Natural killer cell (primary cell): ENCODE measurements at regions not wholly inside any gene's neighbourhood (a gene's known extent, or its start where the extent isn't known, plus 50 kb on each side); places are given as distances from the start of the nearest gene placed in this dataset.

Experiments used
- ATAC-seq, 3 donors: fragments of 150-1000 bp in 2 of 3; fragments of 200-7000 bp in 1 of 3; cut with Tn5 transposase; 1 replicate in 1 of 3; 2 replicates in 2 of 3; pipeline ENCODE4 v1.10.0; 2021; ENCODE audit warnings: mild to moderate bottlenecking in 2 of 3, moderate library complexity in 2 of 3
- DNase-seq, 2 donors: peaks; one replicate each; pipeline versions ENCODE4 v3.0.0 to v3.0.0-alpha.2; 2013 to 2021; ENCODE audit warnings: mixed read lengths in 1 of 2
- H3K27ac ChIP-seq: one replicate; pipeline ENCODE4 v1.5.1; 2013; ENCODE audit warnings: mild to moderate bottlenecking, low read length
- H3K27me3 ChIP-seq: one replicate; pipeline ENCODE4 v1.6.1; 2013; ENCODE audit warnings: low read length; ENCODE audit not compliant: control insufficient read depth, insufficient read depth
- H3K36me3 ChIP-seq: one replicate; pipeline ENCODE4 v1.6.1; 2013; ENCODE audit warnings: low read length; ENCODE audit not compliant: control insufficient read depth, insufficient read depth
- H3K4me1 ChIP-seq: one replicate; pipeline ENCODE4 v1.6.1; 2013; ENCODE audit warnings: low read length; ENCODE audit not compliant: control insufficient read depth, insufficient read depth
- H3K4me3 ChIP-seq: one replicate; pipeline ENCODE4 v1.5.1; 2013; ENCODE audit warnings: low read length
- H3K9me3 ChIP-seq: one replicate; pipeline ENCODE4 v1.6.1; 2013; ENCODE audit warnings: low read length; ENCODE audit not compliant: control insufficient read depth, insufficient read depth
- H3K27ac Mint-ChIP-seq, 2 donors: one replicate each; pipeline ENCODE4 v1.8.0; 2022; ENCODE audit warnings: mild to moderate bottlenecking in 2 of 2, mixed read lengths in 2 of 2, moderate library complexity in 1 of 2
- H3K27me3 Mint-ChIP-seq, 2 donors: one replicate each; pipeline ENCODE4 v1.8.0; 2022; ENCODE audit warnings: low read depth in 2 of 2, mixed read lengths in 2 of 2
- H3K36me3 Mint-ChIP-seq: one replicate; pipeline ENCODE4 v1.8.0; 2022; ENCODE audit warnings: mixed read lengths
- H3K4me1 Mint-ChIP-seq, 2 donors: one replicate each; pipeline ENCODE4 v1.8.0; 2022; ENCODE audit warnings: mixed read lengths in 2 of 2
- H3K4me3 Mint-ChIP-seq: one replicate; pipeline ENCODE4 v1.8.0; 2022; ENCODE audit warnings: mild to moderate bottlenecking, moderate library complexity, mixed read lengths
- H3K9me3 Mint-ChIP-seq, 2 donors: one replicate each; pipeline ENCODE4 v1.8.0; 2022; ENCODE audit warnings: mixed read lengths in 2 of 2
- CTCF ChIP-seq: fragments of 200-600 bp; IDR thresholded peaks from one replicate; pipeline ENCODE4 v1.8.0; 2022; ENCODE audit warnings: antibody characterized with exemption
- whole genome bisulfite sequencing: methylation state at CpG from one replicate; pipeline ENCODE4 v1.1.7; 2013; ENCODE audit warnings: missing lambda C conversion rate; ENCODE audit not compliant: insufficient coverage; 5-methylcytosine and 5-hydroxymethylcytosine counted together
- intact Hi-C: fragments of 100-400 bp; cut with micrococcal nuclease; formaldehyde crosslinking; loops from one replicate; pipeline ENCODE4 v1.14.2; 2022

- intact Hi-C loops: no loop called here
- Mint-ChIP-seq H3K9me3 (peaks cover 11 to 26% of the 10 kb centered on the region in 2 donors), H3K36me3 (peaks cover 10% of the 10 kb centered on the region), H3K4me3 (no peak overlapping the region), H3K27ac (no peak overlapping the region), H3K27me3 (no peaks in the 10 kb centered on the region), H3K4me1 (no peaks in the 10 kb centered on the region)
- DNase-seq: no peak
- no peaks in the 10 kb centered on the region for H3K4me1 ChIP-seq
- TF ChIP-seq CTCF: no peak
- no peak overlapping the region for H3K27ac ChIP-seq
- ATAC-seq: no peak
- no peaks in the 10 kb centered on the region for H3K27me3 ChIP-seq
- no peaks in the 10 kb centered on the region for H3K36me3 ChIP-seq
- H3K4me3 ChIP-seq: no peak overlapping the region
- 74% methylated on average over 3 of the region's 3 CpGs for WGBS
- peaks cover 3% of the 10 kb centered on the region for H3K9me3 ChIP-seq
Observed at GRCh38 chr1:188514917-188515316, 1686.2 kb downstream of the PLA2G4A start.

- H3K36me3 ChIP-seq: no peaks in the 10 kb centered on the region
- no peaks in the 10 kb centered on the region for H3K4me1 Mint-ChIP-seq
- no peak for TF ChIP-seq CTCF
- H3K4me3 Mint-ChIP-seq: no peak overlapping the region
- H3K4me1 ChIP-seq: no peaks in the 10 kb centered on the region
- WGBS: 85% methylated on average over 1 of the region's 1 CpG
- H3K9me3 Mint-ChIP-seq: peaks cover 9 to 31% of the 10 kb centered on the region in 2 donors
- H3K27ac ChIP-seq: no peak overlapping the region
- peaks cover 10% of the 10 kb centered on the region for H3K36me3 Mint-ChIP-seq
- intact Hi-C loops: no loop called here
- DNase-seq (no peak), ATAC-seq (no peak)
- no peaks in the 10 kb centered on the region for H3K9me3 ChIP-seq
- H3K27me3 ChIP-seq: no peaks in the 10 kb centered on the region
- no peak overlapping the region for H3K4me3 ChIP-seq
- no peaks in the 10 kb centered on the region for H3K27me3 Mint-ChIP-seq
- no peak overlapping the region for H3K27ac Mint-ChIP-seq
Observed at GRCh38 chr1:188517139-188517538, 1688.4 kb downstream of the PLA2G4A start.

GRCh38 chr1:188551176-188551575, 1722.4 kb downstream of the PLA2G4A start:
- Histone ChIP-seq H3K9me3 (peaks cover 4% of the 10 kb centered on the region), H3K27ac (no peak overlapping the region), H3K4me3 (no peak overlapping the region), H3K36me3 (no peaks in the 10 kb centered on the region), H3K4me1 (no peaks in the 10 kb centered on the region), H3K27me3 (no peaks in the 10 kb centered on the region)
- intact Hi-C loops: no loop called here
- Mint-ChIP-seq H3K27ac (no peak overlapping the region), H3K9me3 (peaks cover 8 to 20% of the 10 kb centered on the region in 2 donors), H3K4me1 (no peaks in the 10 kb centered on the region), H3K36me3 (peaks cover 16% of the 10 kb centered on the region), H3K4me3 (no peak overlapping the region), H3K27me3 (no peaks in the 10 kb centered on the region)
- ATAC-seq: no peak
- DNase-seq: no peak
- no peak for TF ChIP-seq CTCF
- WGBS: 58% methylated on average over 3 of the region's 4 CpGs

GRCh38 chr1:188557053-188557452, 1728.3 kb downstream of the PLA2G4A start:
- Histone ChIP-seq H3K4me1 (no peaks in the 10 kb centered on the region), H3K36me3 (no peaks in the 10 kb centered on the region), H3K27me3 (no peaks in the 10 kb centered on the region), H3K4me3 (no peak overlapping the region), H3K9me3 (no peaks in the 10 kb centered on the region), H3K27ac (no peak overlapping the region)
- Mint-ChIP-seq H3K27ac (no peak overlapping the region), H3K36me3 (no peaks in the 10 kb centered on the region), H3K4me1 (no peaks in the 10 kb centered on the region), H3K4me3 (no peak overlapping the region), H3K27me3 (no peaks in the 10 kb centered on the region), H3K9me3 (peaks cover 2 to 8% of the 10 kb centered on the region in 2 donors)
- intact Hi-C loops: no loop called here
- DNase-seq (no peak), ATAC-seq (no peak)
- no peak for TF ChIP-seq CTCF
